GM12892 (cell line): ENCODE measurements at regions not wholly inside any gene's neighbourhood (a gene's known extent, or its start where the extent isn't known, plus 50 kb on each side); places are given as distances from the start of the nearest gene placed in this dataset.

Source experiments
- POLR2A ChIP-seq: IDR thresholded peaks from 2 replicates; pipeline ENCODE4 v1.6.1; 2011; ENCODE audit warnings: low read depth, low read length, control low read depth
- POLR2AphosphoS5 ChIP-seq: IDR thresholded peaks from 2 replicates; pipeline ENCODE4 v1.6.1; 2011; ENCODE audit warnings: low read depth, low read length, control low read depth
- TAF1 ChIP-seq: IDR thresholded peaks from 2 replicates; pipeline ENCODE4 v1.6.1; 2011; ENCODE audit warnings: low read depth, mild to moderate bottlenecking, control low read depth, low read length, borderline replicate concordance

DNA sequence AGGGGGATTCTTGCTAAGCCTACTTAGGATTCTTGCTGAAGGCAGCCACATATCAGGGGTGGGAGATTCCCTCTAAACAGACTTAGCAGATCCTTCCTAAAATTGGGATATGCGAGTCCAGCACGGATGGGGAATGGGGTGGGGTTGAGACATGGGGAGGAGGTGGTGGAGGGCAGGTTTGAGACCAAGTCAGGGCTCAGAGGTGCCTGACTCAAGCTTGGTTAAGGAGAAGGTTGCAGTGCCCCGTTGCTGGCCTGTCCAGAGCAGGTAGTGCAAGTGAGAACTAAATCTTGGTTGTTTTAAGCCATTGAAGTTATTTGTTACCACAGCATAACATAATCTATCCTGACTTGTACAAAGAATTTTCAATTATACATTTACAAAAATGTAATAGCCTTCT, 359.7 kb downstream of the AACS start:
- TF ChIP-seq POLR2A, result no peak
- TF ChIP-seq POLR2AphosphoS5, result no peak
- TF ChIP-seq TAF1, result no peak
